ENCODE measurements at regions not wholly inside any gene's neighbourhood (a gene's known extent, or its start where the extent isn't known, plus 50 kb on each side); places are given as distances from the start of the nearest gene placed in this dataset.

DNA sequence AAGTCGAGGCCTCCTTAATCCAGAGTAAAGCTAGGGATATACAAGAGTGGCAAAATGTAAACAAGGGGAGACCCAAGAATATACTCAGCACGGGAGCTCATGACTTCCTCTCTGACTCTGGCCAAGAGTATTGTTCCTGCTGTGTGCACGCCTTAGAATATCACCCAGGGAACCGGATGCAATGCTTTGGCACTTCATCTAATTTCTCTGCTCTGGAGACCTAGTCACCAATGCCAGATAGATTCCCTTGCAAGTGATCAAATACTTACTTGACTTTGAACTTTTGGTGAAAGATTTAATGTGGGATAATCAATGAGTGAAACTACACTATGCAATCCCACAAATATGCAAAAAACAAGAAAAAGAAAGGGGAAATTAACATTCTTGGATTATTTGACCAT is 695.5 kb downstream of the INHBA start:
- Histone ChIP-seq H3K36me3 (no peaks in the 10 kb centered on the region), H3K27ac (no peak overlapping the region), H3K4me1 (ENCODE audit: control insufficient read depth in 1 of 2, insufficient read depth in 1 of 2, low read depth in 1 of 2, low read length in 1 of 2) (peaks cover 45 to 46% of the 10 kb centered on the region in 2 experiments), H3K9me3 (no peaks in the 10 kb centered on the region), H3K27me3 (no peaks in the 10 kb centered on the region), H3K4me3 (ENCODE audit: low read depth in 1 of 2, low read length in 1 of 2) (no peak overlapping the region)
- TF ChIP-seq CTCF (IDR thresholded peaks at IDR 0.05): no peak

DNA sequence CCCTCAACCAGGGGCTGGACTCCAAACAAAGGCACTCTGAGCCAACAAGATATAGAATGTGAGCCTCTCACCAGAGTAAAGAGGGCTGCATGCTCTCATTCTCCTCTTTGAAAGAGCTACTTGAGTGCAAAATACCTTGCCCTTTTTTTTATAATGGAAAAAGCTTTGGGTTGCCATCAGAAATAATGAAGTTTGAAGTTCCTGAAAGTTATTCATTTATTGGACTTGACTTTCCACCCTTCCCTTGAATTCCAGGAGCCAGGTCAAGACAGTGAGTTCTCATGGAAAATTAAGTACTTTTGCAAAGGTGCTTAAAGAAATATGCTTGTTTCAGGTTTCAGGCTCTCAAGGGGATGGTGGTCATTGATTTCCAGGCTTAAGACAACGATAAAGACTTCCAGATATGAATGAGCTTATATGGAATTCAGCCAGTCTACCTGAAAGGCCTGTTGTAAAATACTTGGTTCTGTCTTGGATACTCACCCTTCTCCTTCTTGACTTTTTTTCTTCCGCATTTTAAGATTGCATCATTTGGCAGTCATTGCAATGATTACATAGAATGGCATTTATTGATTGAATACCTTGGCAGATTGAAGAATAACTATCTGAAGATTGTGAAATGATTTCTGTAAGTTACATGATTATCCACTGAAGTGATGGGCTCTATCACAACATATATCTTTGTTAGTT is 696.4 kb downstream of the INHBA start:
- peaks cover 43 to 45% of the 10 kb centered on the region in 2 experiments for H3K4me1 ChIP-seq (ENCODE audit: control insufficient read depth in 1 of 2, insufficient read depth in 1 of 2, low read depth in 1 of 2, low read length in 1 of 2)
- no peaks in the 10 kb centered on the region for H3K27me3 ChIP-seq
- peak overlapping the region; percentile 2 for H3K27ac ChIP-seq
- TF ChIP-seq CTCF (IDR thresholded peaks at IDR 0.05): no peak
- H3K4me3 ChIP-seq (ENCODE audit: low read depth in 1 of 2, low read length in 1 of 2): no peak overlapping the region
- H3K9me3 ChIP-seq: no peaks in the 10 kb centered on the region
- no peaks in the 10 kb centered on the region for H3K36me3 ChIP-seq

GRCh38 chr7:41005374-41005901 is 697.5 kb downstream of the INHBA start:
- Histone ChIP-seq H3K4me1 (ENCODE audit: control insufficient read depth in 1 of 2, insufficient read depth in 1 of 2, low read depth in 1 of 2, low read length in 1 of 2) (peaks cover 33 to 35% of the 10 kb centered on the region in 2 experiments), H3K9me3 (no peaks in the 10 kb centered on the region), H3K36me3 (no peaks in the 10 kb centered on the region), H3K4me3 (ENCODE audit: low read depth in 1 of 2, low read length in 1 of 2) (no peak overlapping the region), H3K27me3 (no peaks in the 10 kb centered on the region), H3K27ac (no peak overlapping the region)
- no peak for TF ChIP-seq CTCF (IDR thresholded peaks at IDR 0.05)

GRCh38 chr7:41003977-41004376 is 698.9 kb downstream of the INHBA start:
- Histone ChIP-seq H3K27ac (no peak overlapping the region), H3K27me3 (no peaks in the 10 kb centered on the region), H3K36me3 (no peaks in the 10 kb centered on the region), H3K4me1 (ENCODE audit: control insufficient read depth in 1 of 2, insufficient read depth in 1 of 2, low read depth in 1 of 2, low read length in 1 of 2) (peaks cover 21 to 22% of the 10 kb centered on the region in 2 experiments), H3K4me3 (ENCODE audit: low read depth in 1 of 2, low read length in 1 of 2) (no peak overlapping the region), H3K9me3 (no peaks in the 10 kb centered on the region)
- no peak for TF ChIP-seq CTCF (IDR thresholded peaks at IDR 0.05)

GRCh38 chr7:41003611-41003940 is 699.3 kb downstream of the INHBA start:
- no peak overlapping the region for H3K27ac ChIP-seq
- no peak for TF ChIP-seq CTCF (IDR thresholded peaks at IDR 0.05)
- H3K4me1 ChIP-seq (ENCODE audit: control insufficient read depth in 1 of 2, insufficient read depth in 1 of 2, low read depth in 1 of 2, low read length in 1 of 2): peaks cover 21 to 22% of the 10 kb centered on the region in 2 experiments
- no peaks in the 10 kb centered on the region for H3K9me3 ChIP-seq
- no peaks in the 10 kb centered on the region for H3K27me3 ChIP-seq
- H3K4me3 ChIP-seq (ENCODE audit: low read depth in 1 of 2, low read length in 1 of 2): no peak overlapping the region
- H3K36me3 ChIP-seq: no peaks in the 10 kb centered on the region
